ENCODE measurements at regions not wholly inside any gene's neighbourhood (a gene's known extent, or its start where the extent isn't known, plus 50 kb on each side); places are given as distances from the start of the nearest gene placed in this dataset.

- no peak for DNase-seq (ENCODE audit: low read depth)
Measured at GRCh38 chr20:48300529-48300928, 515.2 kb upstream of the SULF2 start.

DNA sequence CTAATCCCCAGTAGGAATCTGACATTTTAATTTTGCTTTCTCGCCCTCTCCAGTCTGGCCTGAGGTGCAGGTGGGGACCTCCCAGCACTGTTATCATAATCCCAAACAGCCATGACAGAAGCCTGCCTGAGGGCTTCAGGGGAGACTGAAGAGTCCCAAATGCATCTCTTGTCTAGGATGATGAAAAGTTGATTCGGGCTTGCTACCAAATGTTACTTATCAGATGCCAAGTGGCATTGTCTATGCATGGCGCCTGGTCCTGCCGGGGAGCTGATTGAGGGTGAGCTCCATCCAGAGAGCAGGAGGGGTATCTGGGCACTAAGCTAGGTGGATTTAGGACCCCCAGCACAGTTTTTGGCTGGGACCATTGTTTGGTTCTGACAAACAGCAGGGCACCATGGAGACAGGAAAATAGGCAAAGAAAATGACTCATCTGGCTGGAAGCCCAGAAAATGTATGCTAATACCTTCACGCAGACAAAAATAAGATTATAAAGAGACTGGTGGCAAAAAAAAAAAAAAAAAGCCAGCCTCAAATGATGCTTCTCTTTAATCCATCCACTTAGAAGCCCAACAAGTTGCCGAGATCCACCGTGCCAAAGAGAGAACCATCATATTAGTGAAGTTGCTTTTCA lies 513.7 kb upstream of the SULF2 start:
- peak; percentile 46 for DNase-seq (ENCODE audit: low read depth)

GRCh38 chr20:48298433-48298832 lies 513.2 kb upstream of the SULF2 start:
- no peak for DNase-seq (ENCODE audit: low read depth)

DNA sequence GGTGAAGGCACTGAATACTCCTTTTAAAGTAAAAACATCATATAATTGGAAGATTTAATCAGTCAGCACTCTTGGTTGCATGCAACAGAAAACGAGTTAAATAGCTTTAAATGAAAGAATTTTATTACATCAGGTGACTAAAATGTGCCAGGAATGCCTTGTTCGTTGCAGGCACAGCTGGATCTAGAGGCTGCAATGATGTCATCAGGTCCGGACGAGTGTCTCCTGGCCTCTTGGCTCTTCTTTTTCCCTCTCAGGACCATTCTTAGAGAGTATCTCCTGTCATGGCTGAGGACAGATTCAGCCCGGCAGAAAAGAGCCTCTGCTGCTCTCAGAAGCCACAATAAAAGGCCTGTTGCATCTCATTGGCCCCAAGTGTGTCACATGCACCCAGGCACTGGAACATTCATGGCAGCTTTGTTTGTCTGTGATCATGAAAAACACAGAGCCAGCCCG lies 510.7 kb upstream of the SULF2 start:
- no peak for DNase-seq (ENCODE audit: low read depth)

GRCh38 chr20:48295445-48295903 lies 510.2 kb upstream of the SULF2 start:
- DNase-seq (ENCODE audit: low read depth) = peak; percentile 76

DNA sequence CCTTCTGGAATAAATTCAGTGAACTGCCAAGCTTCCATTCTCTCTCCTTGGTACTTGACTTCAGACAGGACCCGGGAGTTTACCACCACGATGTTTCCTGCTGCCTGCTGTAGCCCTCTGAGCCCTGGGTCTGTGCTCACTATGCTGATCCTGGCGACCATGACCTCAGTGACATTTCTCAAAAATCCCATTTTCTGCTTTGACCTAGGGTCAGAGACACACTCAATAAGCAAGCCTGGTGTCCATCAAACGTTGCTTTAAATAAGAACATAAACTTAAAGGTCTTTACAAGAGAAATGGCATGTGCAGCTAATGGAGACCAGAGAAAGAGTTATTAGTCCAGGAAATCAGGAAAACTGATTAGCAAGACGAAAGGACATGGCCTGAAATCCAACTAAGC lies 509.7 kb upstream of the SULF2 start:
- no peak for DNase-seq (ENCODE audit: low read depth)

GRCh38 chr20:48294196-48294595 lies 508.9 kb upstream of the SULF2 start:
- no peak for DNase-seq (ENCODE audit: low read depth)

DNA sequence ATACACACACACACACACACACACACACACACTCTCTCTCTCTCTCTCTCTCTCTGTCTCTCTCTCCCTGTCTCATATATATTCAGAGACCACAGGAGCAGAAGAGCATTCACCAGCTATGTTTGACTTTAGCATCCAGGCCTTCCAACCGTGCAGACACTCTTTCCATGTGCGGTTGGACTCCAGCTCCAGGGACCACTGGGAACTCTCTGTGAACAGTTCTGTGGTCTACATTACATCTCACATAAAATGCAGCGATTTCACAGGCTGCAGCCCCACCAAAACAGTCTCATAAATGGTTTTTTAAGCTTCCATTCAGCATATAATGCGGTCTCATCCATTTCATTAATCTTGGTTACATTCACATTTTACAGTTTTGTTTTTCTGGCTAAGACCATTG lies 508.4 kb upstream of the SULF2 start:
- DNase-seq (ENCODE audit: low read depth) = no peak

GRCh38 chr20:48292806-48293205 lies 507.5 kb upstream of the SULF2 start:
- no peak for DNase-seq (ENCODE audit: low read depth)

DNA sequence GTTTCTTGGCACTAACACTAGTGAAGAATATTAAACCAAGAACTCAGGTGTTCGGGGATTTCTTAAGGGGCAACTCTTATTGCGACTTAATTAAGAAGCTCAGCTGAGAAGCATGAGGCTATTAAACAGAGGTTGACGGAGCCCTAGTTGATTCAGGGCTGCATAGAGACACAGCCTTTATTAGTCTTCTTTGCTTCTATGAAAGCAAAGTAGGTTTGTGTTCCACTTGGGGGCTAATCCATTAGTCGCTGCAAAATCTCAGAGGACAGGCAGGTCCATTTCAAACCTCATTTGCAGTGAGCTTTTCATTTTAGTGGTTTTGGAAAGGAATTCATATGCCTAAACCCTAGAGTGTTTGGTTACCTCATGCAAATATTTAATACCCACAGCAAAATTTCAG lies 506.6 kb upstream of the SULF2 start:
- DNase-seq (ENCODE audit: low read depth) = no peak

- DNase-seq (ENCODE audit: low read depth) = no peak
Measured at GRCh38 chr20:48288930-48289507, 503.7 kb upstream of the SULF2 start.

- DNase-seq (ENCODE audit: low read depth) = no peak
Measured at GRCh38 chr20:48287552-48288170, 502.4 kb upstream of the SULF2 start.

- peak; percentile 40 for DNase-seq (ENCODE audit: low read depth)
Measured at GRCh38 chr20:48287021-48287494, 501.8 kb upstream of the SULF2 start.

DNA sequence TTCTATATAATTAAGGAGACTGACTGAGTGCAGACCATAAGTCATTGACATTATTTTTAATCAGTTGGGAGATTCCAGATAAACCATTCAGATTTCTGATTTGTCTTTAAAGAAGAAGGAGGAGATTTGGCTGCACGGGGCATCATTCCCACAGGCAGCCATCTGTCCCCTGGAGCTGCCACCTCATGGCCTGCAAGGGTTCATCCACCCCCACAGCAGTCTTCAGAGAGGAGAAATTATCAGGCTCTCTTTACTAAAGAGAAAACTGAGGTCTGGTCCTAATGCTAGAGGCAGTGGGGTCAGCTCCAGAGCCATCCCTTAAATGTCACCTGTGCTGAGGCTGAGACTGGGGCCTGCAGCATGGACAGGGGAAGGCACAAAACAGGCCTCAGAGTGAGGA lies 501.3 kb upstream of the SULF2 start:
- DNase-seq (ENCODE audit: low read depth) = no peak

- DNase-seq (ENCODE audit: low read depth) = no peak
Measured at GRCh38 chr20:48285656-48286055, 500.4 kb upstream of the SULF2 start.

- DNase-seq (ENCODE audit: low read depth) = no peak
Measured at GRCh38 chr20:48284837-48285236, 499.6 kb upstream of the SULF2 start.

- no peak for DNase-seq (ENCODE audit: low read depth)
Measured at GRCh38 chr20:48284315-48284714, 499.0 kb upstream of the SULF2 start.

GRCh38 chr20:48283470-48284110 lies 498.3 kb upstream of the SULF2 start:
- DNase-seq (ENCODE audit: low read depth) = peak; percentile 25

GRCh38 chr20:48282591-48283228 lies 497.4 kb upstream of the SULF2 start:
- DNase-seq (ENCODE audit: low read depth) = no peak

DNA sequence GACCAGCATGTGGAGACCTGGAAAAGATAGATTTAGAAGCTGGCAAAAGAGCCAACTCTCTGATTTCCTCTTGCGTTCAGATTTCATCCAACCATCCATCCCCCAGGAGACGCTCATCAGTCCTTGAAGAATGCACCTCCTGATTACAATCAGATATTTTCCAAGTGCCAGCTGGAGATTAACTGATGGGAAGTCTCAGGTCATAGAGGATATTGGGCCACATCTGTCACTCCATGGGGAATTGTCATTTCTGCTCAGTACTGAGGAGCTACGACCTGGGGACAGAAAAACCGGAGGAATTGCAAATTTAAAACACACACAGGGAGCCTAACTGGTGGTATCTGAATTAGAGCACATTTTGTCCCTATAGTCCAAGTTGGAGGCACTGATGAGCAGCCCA lies 496.2 kb upstream of the SULF2 start:
- no peak for DNase-seq (ENCODE audit: low read depth)

- no peak for DNase-seq (ENCODE audit: low read depth)
Measured at GRCh38 chr20:48278961-48279481, 493.7 kb upstream of the SULF2 start.

- no peak for DNase-seq (ENCODE audit: low read depth)
Measured at GRCh38 chr20:48277266-48277665, 492.0 kb upstream of the SULF2 start.

Measured in forelimb muscle (tissue), 1 donor.